RWPE1 (cell line): ENCODE measurements at regions not wholly inside any gene's neighbourhood (a gene's known extent, or its start where the extent isn't known, plus 50 kb on each side); places are given as distances from the start of the nearest gene placed in this dataset.

Source experiments
- CTCF ChIA-PET: fragments of 350-600 bp; sonication (Branson Sonifier 250); formaldehyde crosslinking; extraction: SDS; loops from one replicate; lab custom pipeline; 2021; lab: Yijun Ruan, JAX
- POLR2A ChIA-PET: fragments of 400-600 bp; formaldehyde crosslinking; extraction: SDS; loops from one replicate; lab custom pipeline; 2020; ENCODE audit warnings: antibody characterized with exemption; ENCODE audit not compliant: low non-redundant PET; lab: Yijun Ruan, JAX
- DNase-seq: peaks from one replicate; pipeline ENCODE4 v3.0.0; 2012; ENCODE audit warnings: low spot score
- H3K27ac ChIP-seq: fragments of 450-650 bp; 2 replicates; pipeline ENCODE4 v1.5.1; 2017
- TF ChIP-seq, protein P1 (sequence below): fragments of 450-650 bp; conservative IDR thresholded peaks from 2 replicates; pipeline ENCODE4 v1.5.1; 2017; ENCODE audit warnings: low read depth, mild to moderate bottlenecking

DNA sequence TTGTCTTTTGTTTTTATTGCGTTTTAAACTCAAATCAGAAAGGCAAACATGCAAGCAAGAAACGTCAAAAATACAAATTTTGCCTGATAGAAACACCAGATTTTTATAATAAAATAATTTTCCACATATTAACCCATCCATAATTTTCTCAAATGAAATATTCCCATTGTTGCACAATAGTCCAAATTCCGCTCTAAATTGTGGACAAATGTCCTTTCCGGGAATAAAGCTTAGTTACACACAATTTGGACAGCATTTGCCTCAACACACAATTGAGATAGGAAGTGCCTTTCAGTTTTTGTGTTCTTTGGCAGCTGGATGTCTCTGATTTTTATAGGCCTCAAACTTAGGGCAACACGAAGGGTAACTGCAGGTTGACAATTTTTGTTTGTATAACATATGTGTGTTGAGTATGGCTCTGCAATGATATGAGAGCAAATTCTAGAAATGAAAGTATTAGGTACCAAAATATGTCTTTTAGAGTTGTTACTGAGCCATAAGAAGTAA, 105.8 kb downstream of the DIO2 start:
- TF ChIP-seq, protein P1, sequence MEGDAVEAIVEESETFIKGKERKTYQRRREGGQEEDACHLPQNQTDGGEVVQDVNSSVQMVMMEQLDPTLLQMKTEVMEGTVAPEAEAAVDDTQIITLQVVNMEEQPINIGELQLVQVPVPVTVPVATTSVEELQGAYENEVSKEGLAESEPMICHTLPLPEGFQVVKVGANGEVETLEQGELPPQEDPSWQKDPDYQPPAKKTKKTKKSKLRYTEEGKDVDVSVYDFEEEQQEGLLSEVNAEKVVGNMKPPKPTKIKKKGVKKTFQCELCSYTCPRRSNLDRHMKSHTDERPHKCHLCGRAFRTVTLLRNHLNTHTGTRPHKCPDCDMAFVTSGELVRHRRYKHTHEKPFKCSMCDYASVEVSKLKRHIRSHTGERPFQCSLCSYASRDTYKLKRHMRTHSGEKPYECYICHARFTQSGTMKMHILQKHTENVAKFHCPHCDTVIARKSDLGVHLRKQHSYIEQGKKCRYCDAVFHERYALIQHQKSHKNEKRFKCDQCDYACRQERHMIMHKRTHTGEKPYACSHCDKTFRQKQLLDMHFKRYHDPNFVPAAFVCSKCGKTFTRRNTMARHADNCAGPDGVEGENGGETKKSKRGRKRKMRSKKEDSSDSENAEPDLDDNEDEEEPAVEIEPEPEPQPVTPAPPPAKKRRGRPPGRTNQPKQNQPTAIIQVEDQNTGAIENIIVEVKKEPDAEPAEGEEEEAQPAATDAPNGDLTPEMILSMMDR, result no peak
- ChIA-PET POLR2A (no interaction called here), CTCF (no interaction called here)
- H3K27ac ChIP-seq, result no peak overlapping the region
- DNase-seq, result no peak

DNA sequence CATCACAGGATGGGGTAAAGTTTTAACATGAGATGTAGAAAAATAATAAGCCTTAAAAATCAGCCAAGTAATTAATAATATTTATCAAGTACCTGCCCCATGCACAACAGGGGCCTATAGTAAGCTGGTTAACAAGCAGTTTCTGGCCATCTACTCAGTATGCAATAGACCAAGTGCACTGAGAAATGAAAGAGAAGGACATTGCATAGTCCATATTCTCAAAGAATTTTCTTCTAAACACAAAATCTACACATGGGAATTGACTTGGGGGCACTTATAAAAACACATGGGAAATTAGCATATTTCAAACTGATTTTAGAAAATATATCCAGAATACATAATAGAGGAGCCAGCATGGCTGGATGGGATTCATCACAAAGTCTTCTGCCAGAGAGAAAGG, 109.5 kb downstream of the DIO2 start:
- ChIA-PET CTCF (no interaction called here), POLR2A (no interaction called here)
- TF ChIP-seq, protein P1, result no peak
- no peak overlapping the region for H3K27ac ChIP-seq
- DNase-seq, result no peak

DNA sequence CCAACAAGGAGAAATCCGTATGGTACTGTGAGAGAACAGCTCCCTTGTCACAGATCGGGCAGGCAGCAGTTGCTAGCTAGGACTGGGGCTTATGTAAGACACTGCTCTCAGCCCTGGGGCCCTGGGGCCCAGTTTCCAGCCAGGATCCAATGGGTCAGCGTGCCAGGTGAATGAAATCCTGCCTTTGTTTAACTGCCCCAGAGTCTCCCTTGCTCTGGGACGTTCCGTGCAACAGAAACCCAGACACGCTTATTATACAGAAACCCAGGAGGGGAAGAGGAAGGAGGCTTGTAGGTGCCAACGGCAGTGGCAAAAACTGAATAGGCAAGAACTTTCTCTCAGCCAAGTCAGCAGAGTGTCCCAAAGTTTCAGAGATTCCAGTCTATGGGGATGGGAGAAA, 110.6 kb downstream of the DIO2 start:
- ChIA-PET CTCF (interaction anchor here (0.6 kb wide), 1 partner anchor 32 kb away, joined by 3 read pairs; no protein-coding TSS in a partner anchor), POLR2A (no interaction called here)
- H3K27ac ChIP-seq, result no peak overlapping the region
- DNase-seq, result no peak
- TF ChIP-seq, protein P1, result no peak

DNA sequence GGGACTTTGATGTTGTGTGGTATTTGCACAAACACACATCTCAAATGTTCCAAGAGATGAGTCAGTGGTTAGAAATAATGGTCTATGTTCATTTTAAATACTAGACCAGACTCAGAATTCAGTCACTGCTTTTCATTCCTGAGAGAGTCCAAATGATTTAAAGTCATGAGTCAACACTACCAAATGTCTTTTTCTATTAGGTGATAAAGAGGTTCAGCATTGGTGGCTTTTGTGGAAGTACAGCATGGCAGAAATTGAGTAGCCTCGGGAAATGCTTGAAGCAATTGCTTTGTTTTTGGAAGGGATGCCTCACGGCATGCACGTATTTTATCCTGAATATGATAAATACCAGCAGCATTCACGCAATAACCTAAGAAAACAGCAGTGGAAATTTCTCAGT, 115.7 kb downstream of the DIO2 start:
- POLR2A ChIA-PET, result no interaction called here
- DNase-seq, result no peak
- no peak overlapping the region for H3K27ac ChIP-seq
- TF ChIP-seq, protein P1, result no peak
- CTCF ChIA-PET, result no interaction called here

DNA sequence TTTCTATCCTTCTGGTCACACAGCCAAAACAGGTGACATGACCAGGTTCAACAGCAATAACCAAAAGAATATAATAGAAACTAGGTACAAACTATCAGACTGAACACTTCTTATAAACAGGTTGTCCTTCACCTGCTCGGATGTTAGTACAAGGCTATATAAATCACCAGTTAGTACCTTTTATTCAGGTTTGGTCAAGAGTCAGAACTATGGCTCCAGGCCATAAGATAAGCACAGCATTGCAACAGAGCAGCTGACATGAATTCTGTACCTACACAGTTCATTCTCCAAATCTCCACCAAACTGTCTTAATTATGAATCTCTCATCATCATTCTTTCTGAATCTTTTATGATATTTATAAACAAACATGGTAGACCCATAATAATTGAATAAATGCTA, 123.9 kb downstream of the DIO2 start:
- TF ChIP-seq, protein P1, result no peak
- no peak for DNase-seq
- ChIA-PET POLR2A (no interaction called here), CTCF (no interaction called here)
- no peak overlapping the region for H3K27ac ChIP-seq

DNA sequence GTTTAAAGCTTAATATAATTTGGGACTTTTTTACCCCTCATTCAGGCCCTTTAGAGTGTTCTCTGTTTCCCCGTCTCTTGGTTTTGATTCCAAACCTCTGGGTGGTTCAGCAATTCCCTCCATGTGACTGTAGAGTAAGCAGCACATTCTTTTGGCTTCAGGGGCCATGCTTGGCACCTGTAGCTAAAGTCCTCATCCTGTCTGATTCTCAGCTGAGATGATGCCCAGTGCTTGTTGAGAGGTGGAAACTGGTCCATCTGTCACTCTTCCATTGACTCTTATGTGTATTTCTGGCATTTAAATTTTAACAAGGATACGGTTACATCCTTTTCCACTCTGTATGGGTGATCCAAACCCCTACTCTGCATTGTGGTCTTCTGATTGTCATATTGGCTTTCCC, 127.1 kb downstream of the DIO2 start:
- DNase-seq, result no peak
- POLR2A ChIA-PET, result no interaction called here
- TF ChIP-seq, protein P1, result no peak
- no peak overlapping the region for H3K27ac ChIP-seq
- CTCF ChIA-PET, result no interaction called here
